H1 (cell line): ENCODE measurements at regions not wholly inside any gene's neighbourhood (a gene's known extent, or its start where the extent isn't known, plus 50 kb on each side); places are given as distances from the start of the nearest gene placed in this dataset.

Source experiments
- CHD1 ChIP-seq: IDR thresholded peaks from 2 replicates; pipeline ENCODE4 v1.6.1; 2012; ENCODE audit warnings: low read depth, low read length, improper control_type of control experiment
- CREB1 ChIP-seq: IDR thresholded peaks from 2 replicates; pipeline ENCODE4 v1.6.1; 2012; ENCODE audit warnings: inconsistent platforms
- JUN ChIP-seq: IDR thresholded peaks from 2 replicates; pipeline ENCODE4 v1.6.1; 2011; ENCODE audit warnings: low read depth, mild to moderate bottlenecking, improper control_type of control experiment, low read length
- JUND ChIP-seq: IDR thresholded peaks from 2 replicates; pipeline ENCODE4 v1.6.1; 2011; ENCODE audit warnings: mild to moderate bottlenecking, improper control_type of control experiment, low read length
- TF ChIP-seq, protein P1 (sequence below): IDR thresholded peaks from 2 replicates; pipeline ENCODE4 v1.6.1; 2011; ENCODE audit warnings: low read depth, mild to moderate bottlenecking, low read length; ENCODE audit not compliant: insufficient read depth

DNA sequence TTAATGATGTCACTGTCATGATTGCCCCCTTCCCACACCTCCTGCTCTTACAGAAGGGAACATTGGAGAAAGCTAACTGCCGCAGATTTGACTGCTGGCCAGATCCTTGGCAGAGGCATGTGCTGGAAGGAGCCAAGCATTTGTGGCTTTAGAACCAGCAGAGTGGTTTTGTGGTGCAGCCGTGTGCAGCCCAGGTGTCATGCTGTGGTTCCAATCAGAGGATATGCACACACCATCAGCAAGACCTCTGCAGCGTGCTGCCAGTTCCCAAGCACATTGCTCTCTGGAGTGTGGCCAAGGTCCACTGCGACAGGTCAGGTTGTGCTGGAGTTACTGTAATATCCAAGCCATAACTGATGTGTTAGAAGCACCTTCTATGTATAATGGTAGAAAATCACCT lies 61.6 kb downstream of the OTOL1 start (continued):
- TF ChIP-seq CREB1, result no peak
- TF ChIP-seq, protein P1, sequence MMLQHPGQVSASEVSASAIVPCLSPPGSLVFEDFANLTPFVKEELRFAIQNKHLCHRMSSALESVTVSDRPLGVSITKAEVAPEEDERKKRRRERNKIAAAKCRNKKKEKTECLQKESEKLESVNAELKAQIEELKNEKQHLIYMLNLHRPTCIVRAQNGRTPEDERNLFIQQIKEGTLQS, result no peak
- TF ChIP-seq JUN, result no peak
- no peak for TF ChIP-seq CHD1
- no peak for TF ChIP-seq JUND
